Psoas muscle (tissue), 7 donors: ENCODE measurements at regions not wholly inside any gene's neighbourhood (a gene's known extent, or its start where the extent isn't known, plus 50 kb on each side); places are given as distances from the start of the nearest gene placed in this dataset.

Experiments
- ATAC-seq, 4 donors: fragments of 200-7000 bp; cut with Tn5 transposase; one replicate each; pipeline ENCODE4 v1.9.1; 2020; ENCODE audit warnings: moderate library complexity in 3 of 4, mild to moderate bottlenecking in 2 of 4
- DNase-seq, 2 donors: peaks; one replicate each; pipeline ENCODE4 v3.0.0-alpha.2; 2020
- H3K27ac ChIP-seq: fragments of 200-600 bp; one replicate; pipeline ENCODE4 v1.8.0; 2022
- H3K27me3 ChIP-seq, 3 donors: fragments of 200-600 bp in 1 of 3; one replicate each; pipeline versions ENCODE4 v1.6.1 to v1.8.0; 2013 to 2022; ENCODE audit warnings: low read length in 2 of 3, mild to moderate bottlenecking in 2 of 3, moderate library complexity in 1 of 3; ENCODE audit not compliant: insufficient read depth in 3 of 3
- H3K36me3 ChIP-seq, 2 donors: fragments of 200-600 bp in 1 of 2; one replicate each; pipeline versions ENCODE4 v1.6.1 to v1.8.0; 2013 to 2022; ENCODE audit warnings: low read depth in 1 of 2, mild to moderate bottlenecking in 1 of 2, moderate library complexity in 1 of 2; ENCODE audit not compliant: insufficient read depth in 1 of 2
- H3K4me1 ChIP-seq: fragments of 200-600 bp; one replicate; pipeline ENCODE4 v1.8.0; 2022
- H3K4me3 ChIP-seq: fragments of 200-600 bp; one replicate; pipeline ENCODE4 v1.8.0; 2022; ENCODE audit warnings: mild to moderate bottlenecking
- H3K9me3 ChIP-seq: fragments of 200-600 bp; one replicate; pipeline ENCODE4 v1.8.0; 2022
- WGBS, 3 donors: extraction: QIAGEN DNeasy Blood & Tissue Kit; methylation state at CpG; one replicate each; pipeline versions ENCODE4 v1.1.6 to v1.1.7; 2013; 5-methylcytosine and 5-hydroxymethylcytosine counted together
- intact Hi-C, 2 donors: fragments of 100-400 bp; cut with DNase I; formaldehyde crosslinking; loops; one replicate each; pipeline versions ENCODE4 v1.11.0 to v1.14.2; 2022
- TF ChIP-seq, protein P1 (sequence below): fragments of 200-600 bp; IDR thresholded peaks from one replicate; pipeline ENCODE4 v1.8.0; 2022; ENCODE audit warnings: antibody characterized with exemption
- donor health status: healthy with polysubstance abuse.
- donor health status: DM: no; HTN: no; CAD: no; lungs with moderate emphysema.
- donor health status: Bipolar disorder and iron deficiency.
- donor health status: healthy.
- donor health status: DM: yes; HTN: yes; CAD: no.
- donor health status: DM: no; HTN: no; CAD: no.
- donor health status: DM: yes; HTN: yes; CAD: no.

DNA sequence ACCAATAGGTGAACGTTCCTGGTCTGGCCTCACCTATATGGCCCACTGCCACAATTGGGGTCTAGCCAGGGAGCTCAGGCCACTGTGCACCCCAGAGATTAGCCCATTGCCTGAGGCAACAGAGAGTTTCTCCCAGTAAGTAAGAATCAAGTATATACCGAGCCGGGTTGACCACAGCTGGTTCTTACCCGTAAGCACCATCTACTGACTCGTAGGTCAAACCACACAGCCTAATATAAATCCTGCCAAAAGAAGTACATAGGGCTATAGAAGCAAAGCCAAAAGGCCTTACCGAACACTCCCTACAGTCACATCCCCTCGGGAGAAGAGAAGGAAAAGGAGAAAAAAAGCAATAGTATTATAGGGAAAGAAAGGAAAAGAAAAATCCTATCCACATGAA lies 463.6 kb upstream of the GJE1 start:
- no peak overlapping the region for H3K4me3 ChIP-seq
- 88 to 95% (median 92%) methylated on average over 7 of the region's 7 CpGs for WGBS, 3 donors
- no peaks in the 10 kb centered on the region for H3K27me3 ChIP-seq

DNA sequence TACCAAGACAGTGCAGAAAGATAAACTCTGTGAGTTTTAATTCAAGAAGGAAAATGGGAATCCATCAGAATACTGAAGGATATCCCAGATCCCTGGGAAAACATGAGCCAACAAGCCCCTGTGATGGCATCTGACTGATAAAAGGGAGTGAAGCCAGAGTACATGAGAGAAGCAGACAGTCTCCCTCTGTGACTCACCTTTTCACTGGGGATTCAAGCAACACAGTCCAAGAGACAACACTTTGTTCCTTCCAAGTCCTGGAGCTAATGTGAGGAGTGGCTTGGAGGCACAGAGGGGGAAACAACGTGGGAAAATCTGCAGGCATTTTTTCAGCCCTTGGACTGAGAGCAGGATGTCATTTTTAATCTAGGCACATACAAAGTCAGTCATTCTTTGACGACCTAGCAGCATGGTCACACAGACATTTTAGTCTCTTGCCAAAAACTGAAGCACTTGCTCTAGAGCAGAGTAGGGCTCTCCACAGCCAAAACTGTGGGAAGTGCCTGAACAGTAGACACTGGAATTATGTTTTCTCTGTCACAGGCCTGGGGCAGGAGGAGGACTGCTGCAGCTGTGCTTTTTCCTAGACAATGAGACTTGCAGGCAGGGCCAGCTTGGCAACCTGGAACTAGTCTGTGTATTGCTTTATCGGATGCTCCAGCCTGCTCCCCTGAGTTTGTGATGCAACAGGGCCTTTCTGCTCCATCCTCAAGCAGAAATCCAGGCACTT lies 465.0 kb upstream of the GJE1 start:
- Histone ChIP-seq H3K4me3 (no peak overlapping the region), H3K27me3 (no peaks in the 10 kb centered on the region), H3K9me3 (no peaks in the 10 kb centered on the region), H3K4me1 (no peaks in the 10 kb centered on the region), H3K36me3 (no peaks in the 10 kb centered on the region), H3K27ac (no peak overlapping the region)
- ATAC-seq, result no peak
- WGBS, 3 donors, result 15 to 23% (median 17%) methylated on average over 3 of the region's 3 CpGs
- TF ChIP-seq, protein P1, sequence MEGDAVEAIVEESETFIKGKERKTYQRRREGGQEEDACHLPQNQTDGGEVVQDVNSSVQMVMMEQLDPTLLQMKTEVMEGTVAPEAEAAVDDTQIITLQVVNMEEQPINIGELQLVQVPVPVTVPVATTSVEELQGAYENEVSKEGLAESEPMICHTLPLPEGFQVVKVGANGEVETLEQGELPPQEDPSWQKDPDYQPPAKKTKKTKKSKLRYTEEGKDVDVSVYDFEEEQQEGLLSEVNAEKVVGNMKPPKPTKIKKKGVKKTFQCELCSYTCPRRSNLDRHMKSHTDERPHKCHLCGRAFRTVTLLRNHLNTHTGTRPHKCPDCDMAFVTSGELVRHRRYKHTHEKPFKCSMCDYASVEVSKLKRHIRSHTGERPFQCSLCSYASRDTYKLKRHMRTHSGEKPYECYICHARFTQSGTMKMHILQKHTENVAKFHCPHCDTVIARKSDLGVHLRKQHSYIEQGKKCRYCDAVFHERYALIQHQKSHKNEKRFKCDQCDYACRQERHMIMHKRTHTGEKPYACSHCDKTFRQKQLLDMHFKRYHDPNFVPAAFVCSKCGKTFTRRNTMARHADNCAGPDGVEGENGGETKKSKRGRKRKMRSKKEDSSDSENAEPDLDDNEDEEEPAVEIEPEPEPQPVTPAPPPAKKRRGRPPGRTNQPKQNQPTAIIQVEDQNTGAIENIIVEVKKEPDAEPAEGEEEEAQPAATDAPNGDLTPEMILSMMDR, result no peak
- DNase-seq, result no peak
- intact Hi-C loops, result no loop called here

More for the DNA sequence above, 463.6 kb upstream of the GJE1 start:
- intact Hi-C loops, result no loop called here
- H3K9me3 ChIP-seq, result no peaks in the 10 kb centered on the region
- no peaks in the 10 kb centered on the region for H3K4me1 ChIP-seq
- DNase-seq (no peak), ATAC-seq (no peak)
- TF ChIP-seq, protein P1, result no peak
- H3K36me3 ChIP-seq, result no peaks in the 10 kb centered on the region
- no peak overlapping the region for H3K27ac ChIP-seq

DNA sequence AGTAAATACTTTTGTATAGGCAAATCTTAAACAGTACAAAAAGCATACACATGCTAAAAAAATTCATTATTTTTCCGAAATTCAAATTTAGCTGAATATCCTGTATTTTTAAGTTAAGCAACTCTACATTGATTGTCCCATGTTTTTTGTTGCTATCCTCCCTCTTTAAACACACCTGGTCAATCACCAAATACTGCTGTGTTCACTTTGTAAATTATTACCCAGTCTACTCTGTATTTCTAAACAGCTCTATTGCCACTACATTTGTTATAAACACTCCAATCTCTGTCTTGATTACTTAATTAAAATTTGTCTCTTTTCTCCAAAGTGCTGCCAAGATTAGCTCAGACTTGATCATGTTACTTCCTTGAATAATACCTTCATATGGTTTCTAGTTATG lies 466.5 kb upstream of the GJE1 start:
- TF ChIP-seq, protein P1, result no peak
- no peak for ATAC-seq
- no peaks in the 10 kb centered on the region for H3K9me3 ChIP-seq
- no peaks in the 10 kb centered on the region for H3K4me1 ChIP-seq
- H3K4me3 ChIP-seq, result no peak overlapping the region
- intact Hi-C loops, result no loop called here
- DNase-seq, result no peak
- H3K27ac ChIP-seq, result no peak overlapping the region
- H3K27me3 ChIP-seq, result no peaks in the 10 kb centered on the region
- H3K36me3 ChIP-seq, result no peaks in the 10 kb centered on the region
- 49 to 96% (median 94%) methylated on average over 1 of the region's 1 CpG for WGBS, 3 donors

DNA sequence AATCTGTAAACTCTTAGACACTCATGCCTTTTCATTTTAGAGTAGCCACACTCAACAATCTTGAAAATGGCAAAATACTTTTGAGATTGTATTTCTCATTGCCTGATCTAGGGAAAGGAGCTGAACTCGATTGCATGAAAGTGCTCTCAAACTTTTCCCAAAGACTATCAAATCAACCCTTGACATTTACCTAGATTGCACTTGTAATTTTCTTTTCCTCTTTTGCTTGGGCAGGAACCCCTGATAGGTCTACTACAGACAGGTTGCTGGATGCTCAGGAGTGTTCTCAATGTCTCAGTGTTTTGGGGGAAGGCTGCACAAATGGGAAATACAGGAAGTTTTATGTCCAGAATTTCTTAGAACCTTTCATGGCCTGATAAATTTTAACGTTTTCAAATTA lies 468.0 kb upstream of the GJE1 start:
- H3K36me3 ChIP-seq, result no peaks in the 10 kb centered on the region
- no peaks in the 10 kb centered on the region for H3K27me3 ChIP-seq
- 82 to 87% (median 82%) methylated on average over 2 of the region's 2 CpGs for WGBS, 3 donors
- intact Hi-C loops, result no loop called here
- H3K4me3 ChIP-seq, result no peak overlapping the region
- no peaks in the 10 kb centered on the region for H3K9me3 ChIP-seq
- TF ChIP-seq, protein P1, result no peak
- DNase-seq (no peak), ATAC-seq (no peak)
- no peaks in the 10 kb centered on the region for H3K4me1 ChIP-seq
- no peak overlapping the region for H3K27ac ChIP-seq

DNA sequence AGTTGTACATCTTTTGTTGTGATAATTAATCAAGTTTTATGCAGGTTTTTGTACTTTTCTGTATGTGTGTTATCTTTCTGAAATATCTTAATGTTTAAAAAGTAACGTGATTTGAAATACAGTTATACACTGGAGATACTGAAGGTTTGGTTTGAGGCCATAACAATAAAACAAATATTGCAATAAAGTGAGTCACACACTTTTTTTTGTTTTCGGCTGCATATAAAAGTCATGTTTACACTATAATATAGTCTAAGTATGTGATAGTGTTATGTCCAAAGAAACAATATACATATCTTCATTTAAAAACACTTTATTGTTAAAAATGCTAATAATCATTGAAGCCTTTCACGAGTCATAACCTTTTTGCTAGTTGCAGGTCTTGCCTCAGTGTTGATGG lies 473.1 kb upstream of the GJE1 start:
- WGBS, 3 donors, result 86 to 92% (median 91%) methylated on average over 3 of the region's 3 CpGs
- Histone ChIP-seq H3K4me1 (no peaks in the 10 kb centered on the region), H3K4me3 (no peak overlapping the region), H3K27me3 (no peaks in the 10 kb centered on the region), H3K9me3 (no peaks in the 10 kb centered on the region), H3K27ac (no peak overlapping the region), H3K36me3 (no peaks in the 10 kb centered on the region)
- DNase-seq (no peak), ATAC-seq (no peak)
- TF ChIP-seq, protein P1, result no peak
- intact Hi-C loops, result no loop called here
